Fibroblast of skin of abdomen (primary cell): ENCODE measurements at regions not wholly inside any gene's neighbourhood (a gene's known extent, or its start where the extent isn't known, plus 50 kb on each side); places are given as distances from the start of the nearest gene placed in this dataset.

Source experiments
- DNase-seq: peaks from one replicate; pipeline ENCODE4 v3.0.0-alpha.2; 2013

GRCh38 chr9:551986-552929 lies 289.2 kb upstream of the DMRT1 start:
- no peak for DNase-seq

GRCh38 chr9:555493-555892 lies 286.0 kb upstream of the DMRT1 start:
- no peak for DNase-seq

GRCh38 chr9:556199-556598 lies 285.3 kb upstream of the DMRT1 start:
- DNase-seq = no peak

- no peak for DNase-seq
Measured at GRCh38 chr9:556675-557074, 284.8 kb upstream of the DMRT1 start.

DNA sequence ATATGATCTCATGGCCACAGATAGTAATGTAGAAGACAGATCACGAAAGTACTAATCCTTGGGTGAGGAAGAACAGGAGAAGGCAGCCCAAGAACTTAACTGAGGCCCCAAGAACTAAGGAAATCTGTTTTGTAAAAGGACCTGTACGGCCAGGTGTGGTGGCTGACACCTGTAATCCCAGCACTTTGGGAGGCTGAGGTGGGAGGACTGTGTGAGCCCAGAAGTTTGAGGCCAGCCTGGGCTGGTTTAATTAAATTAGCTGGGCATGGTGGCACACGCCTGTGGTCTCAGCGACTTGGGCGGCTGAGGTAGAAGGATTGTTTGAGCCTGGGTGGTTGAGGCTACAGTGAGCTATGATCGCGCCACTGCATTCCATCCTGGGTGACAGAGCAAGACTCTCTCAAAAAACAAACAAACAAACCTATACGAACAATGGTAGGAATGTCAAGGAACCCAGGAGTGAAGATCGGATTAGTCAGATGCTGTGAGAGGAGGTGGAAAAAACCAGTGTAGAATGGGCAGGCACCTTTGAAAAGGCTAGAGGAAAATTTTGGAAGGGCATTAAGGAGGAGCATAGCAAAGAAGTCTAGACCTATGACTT lies 283.8 kb upstream of the DMRT1 start:
- DNase-seq = no peak

DNA sequence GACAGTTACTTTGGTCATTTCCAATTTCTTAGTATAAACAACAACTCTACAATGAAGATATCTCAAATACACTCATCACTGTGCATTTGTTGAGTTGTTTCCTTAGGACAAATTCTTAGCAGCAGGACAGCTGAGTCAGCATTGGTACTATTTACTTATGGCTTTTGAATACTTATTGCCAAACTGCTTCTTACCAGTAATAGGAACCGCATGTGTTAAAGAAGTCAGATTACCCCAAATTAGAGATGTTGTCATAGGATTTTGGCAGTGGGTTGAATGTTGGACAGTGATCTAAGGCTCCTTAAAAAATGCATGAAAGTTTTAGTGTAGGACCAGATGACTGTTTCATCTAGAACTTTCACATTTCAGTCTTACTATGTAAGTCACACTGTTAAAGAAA lies 280.1 kb upstream of the DMRT1 start:
- DNase-seq = peak; percentile 25

GRCh38 chr9:563200-563599 lies 278.3 kb upstream of the DMRT1 start:
- no peak for DNase-seq

- DNase-seq = no peak
Measured at GRCh38 chr9:565528-565927, 276.0 kb upstream of the DMRT1 start.

GRCh38 chr9:567128-567746 lies 274.3 kb upstream of the DMRT1 start:
- DNase-seq = no peak

DNA sequence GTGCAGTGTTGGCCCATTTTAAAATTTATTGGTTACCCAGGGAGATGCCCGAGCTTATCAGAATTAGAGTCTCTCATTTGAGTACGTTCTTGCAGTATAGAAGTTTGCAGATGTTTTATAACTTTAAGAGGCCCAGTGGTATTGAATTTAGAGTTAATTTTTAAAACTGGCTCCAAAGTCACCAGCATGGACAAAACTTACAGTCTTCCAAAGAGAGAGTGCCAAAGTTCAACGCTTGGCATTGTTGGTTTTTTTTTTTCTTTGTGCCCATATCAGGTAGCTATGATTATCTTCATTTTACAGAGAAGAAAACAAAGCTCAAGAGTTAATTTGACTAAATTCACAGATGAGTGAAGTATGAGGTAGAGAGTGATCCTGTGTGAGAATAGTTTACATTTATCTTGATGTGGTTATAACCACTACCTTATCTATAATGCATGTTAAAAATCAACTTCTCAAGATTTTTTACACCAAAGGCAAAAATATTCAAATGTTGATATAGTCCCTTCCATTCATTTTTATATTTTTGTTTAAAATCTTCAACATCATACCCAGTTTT lies 273.7 kb upstream of the DMRT1 start:
- DNase-seq = no peak

DNA sequence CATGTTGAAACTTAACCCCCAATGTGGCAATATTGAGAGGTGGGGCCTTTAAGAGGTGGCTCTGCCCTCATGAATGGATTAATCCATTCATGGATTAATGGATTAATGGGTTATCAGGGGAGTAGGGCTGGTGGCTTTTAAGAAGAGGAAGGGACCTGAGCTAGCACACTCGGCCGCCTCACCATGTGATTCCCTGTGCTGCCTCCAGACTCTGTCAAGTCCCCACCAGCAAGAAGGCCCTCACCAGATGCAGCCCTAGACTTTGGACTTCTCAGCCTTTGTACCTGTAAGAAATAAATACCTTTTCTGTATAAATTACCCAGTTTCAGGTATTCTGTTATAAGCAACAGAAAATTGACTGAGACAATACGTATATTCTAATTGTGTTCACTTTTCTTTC lies 272.2 kb upstream of the DMRT1 start:
- no peak for DNase-seq

DNA sequence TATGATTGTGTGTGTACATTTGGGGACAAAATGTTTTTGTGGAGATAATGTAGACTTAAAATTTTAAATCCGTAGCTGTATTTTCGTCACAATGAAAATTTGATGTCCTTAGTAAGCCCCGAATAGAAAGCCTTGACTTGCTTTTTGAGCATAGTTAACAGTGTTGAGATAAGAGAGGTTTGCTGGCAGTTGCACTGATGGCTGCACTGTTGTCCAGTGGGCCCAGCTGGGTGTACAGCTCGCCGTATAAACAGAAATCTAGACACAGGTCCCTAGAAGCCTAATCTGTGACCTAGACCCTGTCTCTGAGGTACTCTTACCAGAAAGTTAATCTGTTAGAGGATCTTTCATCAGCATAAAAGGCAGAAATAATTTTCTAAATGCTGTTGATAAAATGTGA lies 271.3 kb upstream of the DMRT1 start:
- no peak for DNase-seq

GRCh38 chr9:571066-571465 lies 270.4 kb upstream of the DMRT1 start:
- no peak for DNase-seq

DNA sequence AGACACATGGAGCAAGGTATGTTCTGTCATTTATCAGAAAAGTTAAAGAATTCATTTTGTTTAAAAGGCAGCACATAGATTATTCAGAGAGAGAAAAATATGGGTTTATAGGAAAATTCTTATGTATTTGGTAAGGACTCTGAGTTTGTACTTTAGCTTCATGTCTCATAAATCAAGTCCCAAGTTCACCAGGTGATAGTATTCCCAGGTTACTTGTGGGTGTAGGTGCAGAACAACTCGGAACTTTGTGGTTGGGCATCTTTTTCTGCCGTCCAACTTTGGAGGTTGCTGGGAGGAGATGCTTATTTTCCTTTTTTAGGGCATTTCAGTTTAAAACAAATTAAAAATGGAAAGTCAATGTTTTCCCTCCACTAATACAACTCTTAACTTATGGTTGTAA lies 269.8 kb upstream of the DMRT1 start:
- DNase-seq = no peak

DNA sequence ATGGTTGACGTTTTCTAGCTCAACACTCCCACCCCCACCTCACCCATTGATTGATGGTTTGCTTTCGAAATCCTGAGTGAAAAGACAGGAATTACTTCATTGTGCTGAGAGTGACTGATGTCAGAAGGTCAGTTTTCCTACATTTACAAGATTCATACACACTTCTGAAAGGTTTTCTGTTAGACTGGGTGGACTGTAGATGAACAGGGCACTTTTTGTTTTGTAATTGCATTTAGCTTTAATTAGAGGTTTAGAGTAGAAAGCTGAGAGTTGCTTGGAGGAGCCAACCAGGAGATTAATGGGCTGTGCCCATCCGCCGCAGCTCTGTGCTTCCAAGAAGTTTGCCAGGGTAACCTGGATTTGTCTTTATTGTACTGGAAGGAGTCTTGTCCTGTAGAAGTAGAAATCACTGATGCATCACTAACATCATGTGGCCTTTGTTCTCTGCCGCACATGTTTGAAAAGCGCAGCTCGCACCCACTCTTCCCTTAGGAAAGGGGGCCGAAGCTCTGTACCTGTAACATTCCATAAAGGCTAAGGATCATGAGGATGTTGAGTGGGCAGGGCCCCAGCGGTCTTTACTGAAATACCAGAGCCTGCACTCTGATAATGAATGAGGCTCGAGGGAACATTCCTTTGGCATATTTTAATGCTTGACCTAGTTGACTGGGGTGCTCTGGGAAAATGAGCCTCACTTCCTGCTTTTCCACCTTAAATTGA lies 267.6 kb upstream of the DMRT1 start:
- no peak for DNase-seq

DNA sequence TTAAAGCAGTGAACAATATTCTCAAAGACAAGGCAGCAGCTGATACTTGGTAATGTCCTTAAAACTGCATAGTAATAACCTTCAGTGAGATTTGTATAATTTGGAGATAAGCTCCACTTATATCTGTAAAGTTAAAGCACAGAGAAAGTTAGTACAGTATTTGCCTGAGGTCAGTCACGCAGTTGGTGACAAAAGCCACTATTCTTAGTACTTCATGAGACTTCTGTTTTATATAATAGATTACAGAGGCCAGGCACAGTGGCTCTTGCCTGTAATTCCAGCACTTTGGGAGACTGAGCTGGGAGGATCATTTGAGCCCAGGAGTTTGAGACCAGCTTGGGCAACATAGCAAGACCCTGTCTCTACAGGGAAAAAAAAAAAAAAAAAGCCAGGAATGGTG lies 266.4 kb upstream of the DMRT1 start:
- no peak for DNase-seq

- no peak for DNase-seq
Measured at GRCh38 chr9:580652-581342, 260.7 kb upstream of the DMRT1 start.

DNA sequence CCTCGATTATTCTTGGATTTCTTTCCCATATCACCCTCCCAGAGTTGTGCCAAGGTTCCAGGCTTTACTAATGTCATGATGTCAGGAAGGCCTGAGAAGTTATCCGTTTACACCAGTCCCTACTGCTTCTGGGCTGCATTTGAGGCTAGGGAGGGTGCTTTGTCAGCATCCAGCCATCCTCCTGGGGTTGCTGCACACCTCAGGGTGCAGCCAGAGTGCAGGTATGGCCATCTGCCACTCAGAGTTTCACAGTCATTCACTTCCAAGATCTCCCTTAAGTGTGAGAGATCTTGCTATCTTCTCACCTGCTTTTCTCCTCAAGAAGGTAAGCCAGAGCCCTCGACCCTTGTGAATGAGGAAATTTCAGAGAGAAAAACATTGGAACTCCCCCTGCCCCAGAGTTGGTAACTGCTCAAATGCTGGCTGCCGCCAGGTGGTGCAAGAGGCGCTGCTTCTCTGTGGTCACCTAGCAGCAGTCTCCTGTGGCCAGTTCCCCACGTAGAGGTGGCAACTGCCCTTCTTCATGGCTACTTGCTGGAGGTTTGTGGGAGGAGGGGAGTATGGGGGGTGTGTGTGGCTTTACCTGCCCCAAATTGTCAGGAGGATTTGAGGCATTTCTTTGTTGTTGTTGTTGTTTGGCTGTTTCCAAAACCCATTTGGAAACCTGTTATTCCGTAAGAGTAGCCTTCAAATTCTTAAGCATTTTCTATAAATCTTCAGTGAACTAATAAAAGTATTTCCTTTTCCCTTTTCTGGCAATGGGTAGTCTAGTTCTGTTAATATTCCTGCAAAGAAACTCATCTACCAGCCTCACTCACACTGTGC lies 259.6 kb upstream of the DMRT1 start:
- DNase-seq = no peak

DNA sequence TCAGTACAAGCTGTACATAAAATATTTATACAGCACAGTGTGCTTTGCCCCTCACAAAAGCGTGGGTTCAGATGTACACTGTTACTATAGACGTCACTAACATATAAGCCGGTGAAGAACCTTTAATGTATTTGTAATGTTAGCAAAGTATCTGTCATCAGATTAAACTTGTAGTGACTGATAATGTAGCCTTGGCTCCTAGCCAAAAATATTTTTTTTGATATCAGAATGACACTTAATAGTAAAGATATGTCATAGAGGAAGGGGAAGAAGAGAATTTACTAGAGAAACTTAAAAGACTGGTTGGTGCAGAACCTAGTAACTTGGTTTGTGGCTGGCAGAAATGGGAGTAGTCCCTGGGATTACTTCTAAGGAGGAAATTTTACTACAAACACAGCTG lies 258.7 kb upstream of the DMRT1 start:
- DNase-seq = no peak

GRCh38 chr9:587527-587926 lies 254.0 kb upstream of the DMRT1 start:
- DNase-seq = no peak

DNA sequence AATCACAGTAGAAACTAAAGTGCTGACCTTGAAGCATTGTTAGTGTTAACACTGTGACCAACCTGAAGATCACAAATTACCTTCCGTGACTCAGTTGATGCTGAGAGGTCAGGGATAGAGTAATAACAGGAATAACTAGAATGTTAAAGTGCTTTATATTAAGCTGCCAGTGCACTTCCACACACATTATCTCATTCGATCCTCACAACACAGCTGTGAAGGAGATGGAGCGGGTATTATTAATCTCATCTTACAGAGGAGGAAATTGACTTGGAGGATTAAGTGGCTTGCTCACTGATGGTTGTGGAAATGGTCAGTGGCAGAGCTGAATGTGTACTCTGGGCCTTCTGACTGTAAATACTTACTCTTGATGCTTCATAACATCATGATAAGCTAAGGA lies 252.5 kb upstream of the DMRT1 start:
- no peak for DNase-seq
